Body of pancreas (tissue), 4 donors: ENCODE measurements at regions not wholly inside any gene's neighbourhood (a gene's known extent, or its start where the extent isn't known, plus 50 kb on each side); places are given as distances from the start of the nearest gene placed in this dataset.

Experiments used
- POLR2A ChIP-seq, 3 donors: fragments of 450-650 bp; IDR thresholded peaks; one replicate each; pipeline ENCODE4 v1.6.1; 2016; ENCODE audit warnings: antibody characterized with exemption in 3 of 3, mild to moderate bottlenecking in 2 of 3
- TF ChIP-seq, protein P1 (sequence below), 7 experiments: fragments of 450-650 bp in 4 of 7; fragments of 200-600 bp in 3 of 7; sonication (generic) in 3 of 7; IDR thresholded peaks; one replicate each; pipeline ENCODE4 v1.5.1; 2016 to 2019; ENCODE audit warnings: antibody characterized with exemption in 7 of 7

DNA sequence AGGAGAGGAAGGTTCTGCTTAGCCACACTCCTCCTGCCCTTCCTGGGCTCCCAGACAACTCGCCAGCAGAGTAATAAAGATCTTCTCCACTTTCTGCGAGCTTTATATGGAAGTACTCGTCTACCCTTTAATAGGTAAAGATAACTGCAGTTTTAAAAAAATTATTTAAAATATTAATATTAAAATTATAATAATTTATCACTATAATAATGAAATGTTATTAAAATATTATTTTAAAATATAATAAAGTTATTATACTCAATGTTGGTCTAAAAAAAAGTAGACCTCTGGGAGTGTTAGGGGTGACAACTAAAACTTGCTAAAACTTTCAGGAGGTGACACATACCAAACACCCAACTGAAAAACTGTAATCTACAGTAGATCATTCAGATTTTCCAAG lies 81.5 kb downstream of the RBM43 start:
- TF ChIP-seq, protein P1, sequence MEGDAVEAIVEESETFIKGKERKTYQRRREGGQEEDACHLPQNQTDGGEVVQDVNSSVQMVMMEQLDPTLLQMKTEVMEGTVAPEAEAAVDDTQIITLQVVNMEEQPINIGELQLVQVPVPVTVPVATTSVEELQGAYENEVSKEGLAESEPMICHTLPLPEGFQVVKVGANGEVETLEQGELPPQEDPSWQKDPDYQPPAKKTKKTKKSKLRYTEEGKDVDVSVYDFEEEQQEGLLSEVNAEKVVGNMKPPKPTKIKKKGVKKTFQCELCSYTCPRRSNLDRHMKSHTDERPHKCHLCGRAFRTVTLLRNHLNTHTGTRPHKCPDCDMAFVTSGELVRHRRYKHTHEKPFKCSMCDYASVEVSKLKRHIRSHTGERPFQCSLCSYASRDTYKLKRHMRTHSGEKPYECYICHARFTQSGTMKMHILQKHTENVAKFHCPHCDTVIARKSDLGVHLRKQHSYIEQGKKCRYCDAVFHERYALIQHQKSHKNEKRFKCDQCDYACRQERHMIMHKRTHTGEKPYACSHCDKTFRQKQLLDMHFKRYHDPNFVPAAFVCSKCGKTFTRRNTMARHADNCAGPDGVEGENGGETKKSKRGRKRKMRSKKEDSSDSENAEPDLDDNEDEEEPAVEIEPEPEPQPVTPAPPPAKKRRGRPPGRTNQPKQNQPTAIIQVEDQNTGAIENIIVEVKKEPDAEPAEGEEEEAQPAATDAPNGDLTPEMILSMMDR (IDR thresholded peaks at IDR 0.05): no peak
- TF ChIP-seq POLR2A (IDR thresholded peaks at IDR 0.05): no peak
